ENCODE measurements at regions not wholly inside any gene's neighbourhood (a gene's known extent, or its start where the extent isn't known, plus 50 kb on each side); places are given as distances from the start of the nearest gene placed in this dataset.

- Histone ChIP-seq H3K27me3 (ENCODE audit: insufficient read depth, low read length, poor library complexity, severe bottlenecking) (no peaks in the 10 kb centered on the region), H3K9ac (ENCODE audit: low read depth, low read length, poor library complexity, severe bottlenecking) (no peak overlapping the region), H4K20me1 (ENCODE audit: insufficient read depth, low read length, poor library complexity, severe bottlenecking) (no peaks in the 10 kb centered on the region), H3K36me3 (ENCODE audit: insufficient read depth, low read length) (no peaks in the 10 kb centered on the region), H3K9me2 (replicated peaks; ENCODE audit: low read depth, low read length) (no peaks in the 10 kb centered on the region), H3K79me2 (ENCODE audit: insufficient read depth, low read length) (no peaks in the 10 kb centered on the region), H3K9me3 (ENCODE audit: insufficient read depth, low read depth, low read length) (no peaks in the 10 kb centered on the region), H3K4me1 (ENCODE audit: insufficient read depth, low read length, poor library complexity, severe bottlenecking) (no peaks in the 10 kb centered on the region), H3K4me3 (ENCODE audit: low read length, poor library complexity, severe bottlenecking) (no peak overlapping the region), H3K4me2 (ENCODE audit: low read depth, low read length, poor library complexity, severe bottlenecking) (no peak overlapping the region), H2AFZ (ENCODE audit: low read length) (no peak overlapping the region), H3F3A (ENCODE audit: low read depth) (no peaks in the 10 kb centered on the region)
- TF ChIP-seq, protein P1, sequence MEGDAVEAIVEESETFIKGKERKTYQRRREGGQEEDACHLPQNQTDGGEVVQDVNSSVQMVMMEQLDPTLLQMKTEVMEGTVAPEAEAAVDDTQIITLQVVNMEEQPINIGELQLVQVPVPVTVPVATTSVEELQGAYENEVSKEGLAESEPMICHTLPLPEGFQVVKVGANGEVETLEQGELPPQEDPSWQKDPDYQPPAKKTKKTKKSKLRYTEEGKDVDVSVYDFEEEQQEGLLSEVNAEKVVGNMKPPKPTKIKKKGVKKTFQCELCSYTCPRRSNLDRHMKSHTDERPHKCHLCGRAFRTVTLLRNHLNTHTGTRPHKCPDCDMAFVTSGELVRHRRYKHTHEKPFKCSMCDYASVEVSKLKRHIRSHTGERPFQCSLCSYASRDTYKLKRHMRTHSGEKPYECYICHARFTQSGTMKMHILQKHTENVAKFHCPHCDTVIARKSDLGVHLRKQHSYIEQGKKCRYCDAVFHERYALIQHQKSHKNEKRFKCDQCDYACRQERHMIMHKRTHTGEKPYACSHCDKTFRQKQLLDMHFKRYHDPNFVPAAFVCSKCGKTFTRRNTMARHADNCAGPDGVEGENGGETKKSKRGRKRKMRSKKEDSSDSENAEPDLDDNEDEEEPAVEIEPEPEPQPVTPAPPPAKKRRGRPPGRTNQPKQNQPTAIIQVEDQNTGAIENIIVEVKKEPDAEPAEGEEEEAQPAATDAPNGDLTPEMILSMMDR (conservative IDR thresholded peaks at IDR 0.05; ENCODE audit: low read length): no peak
- no peak for TF ChIP-seq EZH2phosphoT487 (IDR thresholded peaks at IDR 0.05; ENCODE audit: borderline replicate concordance)
These were observed 806.5 kb downstream of the TLR4 start for GRCh38 chr9:118510711-118511110.

GRCh38 chr9:118515947-118516346 is 811.7 kb downstream of the TLR4 start:
- H3K4me1 ChIP-seq (ENCODE audit: insufficient read depth, low read length, poor library complexity, severe bottlenecking): no peaks in the 10 kb centered on the region
- H3K9me2 ChIP-seq (replicated peaks; ENCODE audit: low read depth, low read length): no peaks in the 10 kb centered on the region
- H3K79me2 ChIP-seq (ENCODE audit: insufficient read depth, low read length): no peaks in the 10 kb centered on the region
- TF ChIP-seq EZH2phosphoT487 (IDR thresholded peaks at IDR 0.05; ENCODE audit: borderline replicate concordance): no peak
- H3K9ac ChIP-seq (ENCODE audit: low read depth, low read length, poor library complexity, severe bottlenecking): no peak overlapping the region
- H4K20me1 ChIP-seq (ENCODE audit: insufficient read depth, low read length, poor library complexity, severe bottlenecking): no peaks in the 10 kb centered on the region
- no peak overlapping the region for H3K4me3 ChIP-seq (ENCODE audit: low read length, poor library complexity, severe bottlenecking)
- no peaks in the 10 kb centered on the region for H3K36me3 ChIP-seq (ENCODE audit: insufficient read depth, low read length)
- no peaks in the 10 kb centered on the region for H3K27me3 ChIP-seq (ENCODE audit: insufficient read depth, low read length, poor library complexity, severe bottlenecking)
- no peak overlapping the region for H3K4me2 ChIP-seq (ENCODE audit: low read depth, low read length, poor library complexity, severe bottlenecking)
- H2AFZ ChIP-seq (ENCODE audit: low read length): no peak overlapping the region
- no peaks in the 10 kb centered on the region for H3K9me3 ChIP-seq (ENCODE audit: insufficient read depth, low read depth, low read length)
- no peaks in the 10 kb centered on the region for H3F3A ChIP-seq (ENCODE audit: low read depth)

- Histone ChIP-seq H3K79me2 (ENCODE audit: insufficient read depth, low read length) (no peaks in the 10 kb centered on the region), H3K4me3 (ENCODE audit: low read length, poor library complexity, severe bottlenecking) (no peak overlapping the region)
- TF ChIP-seq, protein P1 (conservative IDR thresholded peaks at IDR 0.05; ENCODE audit: low read length): no peak
These were observed 817.1 kb downstream of the TLR4 start for GRCh38 chr9:118521261-118521660.

More at GRCh38 chr9:118521261-118521660, 817.1 kb downstream of the TLR4 start:
- Histone ChIP-seq H3K9me2 (replicated peaks; ENCODE audit: low read depth, low read length) (no peaks in the 10 kb centered on the region), H3K36me3 (ENCODE audit: insufficient read depth, low read length) (no peaks in the 10 kb centered on the region), H2AFZ (ENCODE audit: low read length) (no peak overlapping the region; the same call in 1 of the 2 replicates), H4K20me1 (ENCODE audit: insufficient read depth, low read length, poor library complexity, severe bottlenecking) (no peaks in the 10 kb centered on the region), H3K4me2 (ENCODE audit: low read depth, low read length, poor library complexity, severe bottlenecking) (no peak overlapping the region), H3K27me3 (ENCODE audit: insufficient read depth, low read length, poor library complexity, severe bottlenecking) (no peaks in the 10 kb centered on the region), H3K9ac (ENCODE audit: low read depth, low read length, poor library complexity, severe bottlenecking) (no peak overlapping the region), H3K9me3 (ENCODE audit: insufficient read depth, low read depth, low read length) (no peaks in the 10 kb centered on the region), H3F3A (ENCODE audit: low read depth) (no peaks in the 10 kb centered on the region), H3K4me1 (ENCODE audit: insufficient read depth, low read length, poor library complexity, severe bottlenecking) (no peaks in the 10 kb centered on the region)
